Heart left ventricle (tissue), 16 donors: ENCODE measurements at regions not wholly inside any gene's neighbourhood (a gene's known extent, or its start where the extent isn't known, plus 50 kb on each side); places are given as distances from the start of the nearest gene placed in this dataset.

Source experiments
- ATAC-seq, 4 donors: fragments of 200-7000 bp; cut with Tn5 transposase; one replicate each; pipeline ENCODE4 v1.9.1; 2020 to 2022; ENCODE audit warnings: moderate library complexity in 4 of 4, mild to moderate bottlenecking in 3 of 4, moderate number of reproducible peaks in 1 of 4
- DNase-seq, 5 donors: peaks; one replicate each; pipeline ENCODE4 v3.0.0-alpha.2; 2020
- H3K27ac ChIP-seq, 12 donors: fragments of 200-600 bp; sonication (generic) in 4 of 12; one replicate each; pipeline versions ENCODE4 v1.5.0 to v1.8.0; 2016 to 2022; ENCODE audit warnings: mild to moderate bottlenecking in 2 of 12
- H3K27me3 ChIP-seq, 9 donors: fragments of 200-600 bp; sonication (generic) in 2 of 9; one replicate each; pipeline versions ENCODE4 v1.5.1 to v1.8.0; 2016 to 2022; ENCODE audit warnings: mild to moderate bottlenecking in 3 of 9
- H3K36me3 ChIP-seq, 9 donors: fragments of 200-600 bp; sonication (generic) in 2 of 9; one replicate each; pipeline versions ENCODE4 v1.5.0 to v1.8.0; 2018 to 2022; ENCODE audit warnings: mild to moderate bottlenecking in 2 of 9
- H3K4me1 ChIP-seq, 12 donors: fragments of 200-600 bp; sonication (generic) in 4 of 12; one replicate each; pipeline versions ENCODE4 v1.5.0 to v1.8.0; 2016 to 2022; ENCODE audit warnings: mild to moderate bottlenecking in 3 of 12
- H3K4me3 ChIP-seq, 12 donors: fragments of 200-600 bp; sonication (generic) in 4 of 12; one replicate each; pipeline versions ENCODE4 v1.5.0 to v1.8.0; 2017 to 2022; ENCODE audit warnings: mild to moderate bottlenecking in 9 of 12, moderate library complexity in 4 of 12
- H3K9me3 ChIP-seq, 12 donors: fragments of 200-600 bp; sonication (generic) in 4 of 12; one replicate each; pipeline versions ENCODE4 v1.5.0 to v1.8.0; 2016 to 2022; ENCODE audit warnings: mild to moderate bottlenecking in 1 of 12
- CTCF ChIP-seq, 12 donors: fragments of 200-600 bp; sonication (generic) in 4 of 12; IDR thresholded peaks; one replicate each; pipeline versions ENCODE4 v1.5.0 to v1.8.0; 2018 to 2022; ENCODE audit warnings: antibody characterized with exemption in 12 of 12, mild to moderate bottlenecking in 5 of 12
- POLR2A ChIP-seq, 2 donors: fragments of 450-650 bp; IDR thresholded peaks; one replicate each; pipeline ENCODE4 v1.6.1; 2017; ENCODE audit warnings: antibody characterized with exemption in 2 of 2, mild to moderate bottlenecking in 2 of 2, moderate library complexity in 2 of 2
- WGBS, 4 donors: extraction: QIAGEN DNeasy Blood & Tissue Kit in 2 of 4; methylation state at CpG; one replicate each; pipeline versions ENCODE4 v1.1.5 to v1.1.7; 2013 to 2018; 5-methylcytosine and 5-hydroxymethylcytosine counted together
- intact Hi-C, 10 donors: fragments of 100-400 bp; cut with DNase I; formaldehyde crosslinking; loops; one replicate each; pipeline versions ENCODE4 v1.11.1 to v1.14.2; 2022
- donor health status: ischemic (EF 13 %, LVEDD 7.1; RV severe dilation, severe dysfunction).
- donor health status: healthy with polysubstance abuse.
- donor health status: DM: no; HTN: yes; CAD: no.
- donor health status: DM: no; HTN: no; CAD: no.
- donor health status: ischemic (EF 25% LVEDD 6.9; RV normal size, moderate dysfunction).
- donor health status: ischemic (EF 25% LVEDD 5.7; RV mildly dilated, moderate dysfunction).
- donor health status: healthy.
- donor health status: DM: yes; HTN: yes; CAD: no.
- donor health status: ischemic (EF 35%, LVEDD 5.7; RV mildly dilated, moderate dysfunction).
- donor health status: nonischemic (EF 11% LVEDD 7.7; RV severe dilation, severe dysfunction).
- donor health status: DM: yes; HTN: yes; CAD: no.
- donor health status: PGD.
- donor health status: ischemic (EF 29% LVEDD 5.4; RV normal size, mild dysfunction).
- donor health status: nonischemic (EF 23%, LVEDD 6.1; RV moderate dilation, normal function).

- peaks cover 0 to 28% (median under 1%) of the 10 kb centered on the region in 12 donors for H3K4me1 ChIP-seq
- no peak for DNase-seq
- WGBS, 4 donors: 89 to 93% (median 91%) methylated on average over 3 of the region's 3 CpGs
- H3K9me3 ChIP-seq: no peaks in the 10 kb centered on the region
- H3K27ac ChIP-seq: no peak overlapping the region
- no peak for ATAC-seq
- no peak for TF ChIP-seq POLR2A (IDR thresholded peaks at IDR 0.05)
- no peak for TF ChIP-seq CTCF (IDR thresholded peaks at IDR 0.05)
- no peaks in the 10 kb centered on the region for H3K36me3 ChIP-seq
- no peak overlapping the region for H3K4me3 ChIP-seq
- no peaks in the 10 kb centered on the region for H3K27me3 ChIP-seq
- intact Hi-C loops: no loop called here
Observed at GRCh38 chr2:111222204-111222866, 101.6 kb downstream of the BCL2L11 start.

GRCh38 chr2:111225856-111226255 lies 105.1 kb downstream of the BCL2L11 start:
- Histone ChIP-seq H3K27ac (no peak overlapping the region), H3K9me3 (peaks cover 0 to 14% (median 2%) of the 10 kb centered on the region in 12 donors), H3K4me3 (no peak overlapping the region), H3K27me3 (no peaks in the 10 kb centered on the region), H3K4me1 (peaks cover 0 to 30% (median 0%) of the 10 kb centered on the region in 12 donors), H3K36me3 (no peaks in the 10 kb centered on the region)
- WGBS, 4 donors: 95 to 98% (median 95%) methylated on average over 3 of the region's 3 CpGs
- TF ChIP-seq CTCF (IDR thresholded peaks at IDR 0.05): no peak
- no peak for TF ChIP-seq POLR2A (IDR thresholded peaks at IDR 0.05)
- ATAC-seq (no peak), DNase-seq (no peak)
- intact Hi-C loops: no loop called here

GRCh38 chr2:111226876-111227700 lies 106.4 kb downstream of the BCL2L11 start:
- H3K27me3 ChIP-seq: no peaks in the 10 kb centered on the region
- intact Hi-C loops: no loop called here
- peaks cover 0 to 26% (median 2%) of the 10 kb centered on the region in 12 donors for H3K9me3 ChIP-seq
- ATAC-seq: no peak
- H3K36me3 ChIP-seq: no peaks in the 10 kb centered on the region
- DNase-seq: no peak
- H3K4me1 ChIP-seq: peaks cover 0 to 21% (median 0%) of the 10 kb centered on the region in 12 donors
- 82 to 86% (median 84%) methylated on average over 6 of the region's 6 CpGs for WGBS, 4 donors
- TF ChIP-seq CTCF (IDR thresholded peaks at IDR 0.05) (no peak), POLR2A (IDR thresholded peaks at IDR 0.05) (no peak)
- H3K4me3 ChIP-seq: no peak overlapping the region
- H3K27ac ChIP-seq: no peak overlapping the region

- Histone ChIP-seq H3K27me3 (no peaks in the 10 kb centered on the region), H3K9me3 (peaks cover 0 to 29% (median 2%) of the 10 kb centered on the region in 12 donors), H3K27ac (no peak overlapping the region), H3K4me1 (peaks cover 0 to 14% (median 0%) of the 10 kb centered on the region in 12 donors), H3K4me3 (no peak overlapping the region), H3K36me3 (no peaks in the 10 kb centered on the region)
- WGBS, 4 donors: 66 to 82% (median 79%) methylated on average over 6 of the region's 6 CpGs
- intact Hi-C loops: no loop called here
- no peak for DNase-seq
- no peak for ATAC-seq
- no peak for TF ChIP-seq POLR2A (IDR thresholded peaks at IDR 0.05)
- no peak for TF ChIP-seq CTCF (IDR thresholded peaks at IDR 0.05)
Observed at GRCh38 chr2:111227716-111228141, 107.0 kb downstream of the BCL2L11 start.
